ENCODE measurements at regions not wholly inside any gene's neighbourhood (a gene's known extent, or its start where the extent isn't known, plus 50 kb on each side); places are given as distances from the start of the nearest gene placed in this dataset.
A peak's percentile ranks its signal among the peaks of the same experiment; 100 is the strongest.

DNA sequence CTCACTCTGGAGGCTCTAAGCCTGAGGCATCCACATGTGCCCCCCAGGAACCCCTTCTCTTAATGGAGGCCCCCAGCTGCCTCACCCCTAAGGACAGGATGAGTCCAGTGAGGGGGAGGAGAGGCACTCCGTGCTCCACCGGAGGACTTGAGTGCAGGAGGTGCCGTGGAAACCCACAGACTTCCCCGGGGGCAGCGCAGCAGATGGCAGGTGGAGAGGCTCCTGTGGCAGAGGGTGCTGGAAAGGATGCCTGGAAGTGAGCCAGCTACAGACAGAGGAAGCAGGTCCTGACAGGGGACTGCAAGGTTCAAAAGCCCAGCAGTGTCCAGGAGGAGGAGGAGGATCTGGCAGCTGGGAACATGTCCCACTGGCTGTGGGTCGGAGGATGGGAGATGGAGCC is 1384.0 kb downstream of the TBC1D22A start:
- DNase-seq (ENCODE audit: low spot score), result no peak

DNA sequence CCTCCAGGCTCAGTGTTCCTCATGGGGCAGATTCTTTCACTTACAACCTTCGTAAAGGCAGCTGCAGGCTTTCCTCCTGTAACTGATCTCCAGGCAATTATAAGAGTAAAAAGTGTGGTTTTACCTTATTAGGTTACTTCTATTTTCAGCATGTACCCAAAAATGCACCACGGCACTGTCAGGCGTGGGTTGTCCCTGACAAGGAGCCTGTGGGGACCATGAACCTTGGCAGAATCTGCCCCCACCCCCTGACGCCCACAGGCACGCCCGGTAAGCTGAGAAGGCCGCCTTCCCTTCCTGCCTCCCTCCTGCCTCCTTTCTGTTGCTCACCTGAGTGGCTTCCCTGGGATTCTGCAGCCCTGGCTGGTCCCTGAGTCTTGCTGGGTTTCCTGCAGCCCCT is 1383.3 kb downstream of the TBC1D22A start:
- DNase-seq (ENCODE audit: low spot score), result no peak

DNA sequence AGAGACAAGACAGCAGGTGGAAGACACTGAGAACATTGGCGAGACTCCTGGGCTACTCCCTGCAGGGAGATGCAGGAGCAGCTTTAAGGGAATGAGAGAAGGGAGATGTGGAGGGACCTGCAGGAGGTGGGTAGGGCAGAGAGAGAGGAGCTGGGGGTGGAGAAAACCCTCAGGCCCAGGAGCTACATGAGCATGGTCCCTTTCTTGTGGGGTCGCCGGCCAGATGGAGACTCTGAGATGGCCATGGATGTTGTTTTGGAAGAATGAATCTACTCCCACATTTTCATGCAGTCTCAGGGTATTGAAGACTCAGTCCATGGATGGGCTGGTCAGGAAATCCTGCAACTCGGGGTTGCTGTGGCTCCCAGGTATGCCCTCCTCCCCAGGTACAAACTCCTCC is 1381.9 kb downstream of the TBC1D22A start:
- no peak for DNase-seq (ENCODE audit: low spot score)

DNA sequence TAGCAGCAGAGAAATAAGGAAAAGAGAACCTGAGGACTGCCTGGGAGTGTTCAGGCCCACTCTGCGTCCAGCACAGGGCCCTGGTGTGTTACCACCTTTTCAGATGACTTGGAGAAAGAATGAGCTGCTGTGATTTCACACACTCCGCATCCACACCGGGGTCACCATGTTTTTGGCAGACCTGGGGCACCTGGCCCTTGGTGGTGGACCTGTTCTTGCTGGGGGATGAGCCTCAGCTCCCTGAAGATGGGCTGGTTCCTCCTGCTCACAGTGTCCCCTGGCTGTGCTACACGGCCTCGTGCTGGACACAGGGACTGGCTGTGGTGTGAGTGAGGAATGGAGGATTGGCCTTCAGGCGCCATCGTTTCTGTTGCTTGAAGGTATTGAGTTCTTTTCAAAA is 1381.4 kb downstream of the TBC1D22A start:
- no peak for DNase-seq (ENCODE audit: low spot score)

DNA sequence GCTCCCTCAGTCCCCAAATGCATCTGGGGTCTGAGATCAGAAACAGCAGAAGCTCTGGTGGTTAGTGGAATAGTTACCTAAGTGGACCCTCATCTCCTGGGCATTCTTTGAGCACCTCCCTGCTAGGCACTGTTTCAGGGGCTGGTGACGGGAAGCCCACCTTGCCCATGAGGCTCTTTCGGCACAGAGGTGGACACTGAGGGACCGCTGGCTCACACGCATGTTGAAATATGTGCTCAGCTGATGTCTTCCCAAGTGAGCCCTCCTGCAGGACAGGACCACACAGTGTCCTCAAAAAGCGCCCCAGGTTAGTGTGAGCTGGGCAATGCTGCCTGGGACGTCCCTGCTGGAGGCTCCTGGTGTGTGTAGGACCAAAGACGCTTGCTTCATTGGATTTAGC is 1379.9 kb downstream of the TBC1D22A start:
- DNase-seq (ENCODE audit: low spot score), result no peak

DNA sequence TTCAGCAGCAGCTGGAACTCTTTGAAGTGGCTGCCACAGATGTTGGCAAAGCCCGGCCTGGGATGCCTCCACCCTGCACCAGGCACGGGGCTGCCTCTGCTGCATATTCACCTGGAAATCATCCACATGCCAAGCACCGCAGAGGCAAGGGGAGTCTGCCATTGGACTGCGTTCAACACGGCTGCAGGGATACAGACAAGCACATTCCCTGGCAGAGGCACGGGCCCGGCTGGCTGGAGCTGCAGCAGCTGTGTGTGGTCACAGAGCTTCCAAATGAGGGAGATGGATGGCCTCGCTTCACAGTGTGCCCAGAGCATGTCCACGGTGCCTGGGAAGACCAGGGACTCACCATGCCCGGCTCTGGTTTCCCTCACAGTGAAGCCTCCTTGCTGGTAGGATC is 1378.9 kb downstream of the TBC1D22A start:
- no peak for DNase-seq (ENCODE audit: low spot score)

DNA sequence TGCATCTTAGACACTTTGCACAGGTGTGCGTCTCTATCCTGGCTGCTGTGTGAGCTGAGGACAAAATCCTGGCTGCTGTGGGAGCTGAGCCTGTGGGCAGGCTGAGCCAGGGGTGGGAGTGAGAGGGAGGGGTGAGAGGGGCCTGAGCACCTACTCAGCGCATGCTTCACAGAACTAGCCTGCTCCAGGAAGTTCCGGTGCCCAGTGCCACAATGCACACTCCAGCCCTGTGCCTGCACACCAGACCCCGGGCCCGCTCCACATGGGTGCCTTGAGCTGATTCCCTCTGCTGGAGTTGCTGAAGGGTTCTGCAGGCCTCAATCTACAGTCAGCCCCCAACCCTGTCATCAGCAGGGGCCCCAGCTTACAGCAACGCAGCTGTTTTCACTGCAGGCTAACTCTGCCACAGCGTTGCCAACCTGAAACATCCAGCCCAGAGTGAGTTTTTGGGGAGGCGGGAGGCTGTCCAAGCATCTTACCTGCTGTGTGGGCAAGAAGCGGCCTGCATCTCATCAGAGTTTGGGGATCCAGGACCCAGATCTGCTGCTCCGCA is 1377.9 kb downstream of the TBC1D22A start:
- DNase-seq (ENCODE audit: low spot score), result no peak

DNA sequence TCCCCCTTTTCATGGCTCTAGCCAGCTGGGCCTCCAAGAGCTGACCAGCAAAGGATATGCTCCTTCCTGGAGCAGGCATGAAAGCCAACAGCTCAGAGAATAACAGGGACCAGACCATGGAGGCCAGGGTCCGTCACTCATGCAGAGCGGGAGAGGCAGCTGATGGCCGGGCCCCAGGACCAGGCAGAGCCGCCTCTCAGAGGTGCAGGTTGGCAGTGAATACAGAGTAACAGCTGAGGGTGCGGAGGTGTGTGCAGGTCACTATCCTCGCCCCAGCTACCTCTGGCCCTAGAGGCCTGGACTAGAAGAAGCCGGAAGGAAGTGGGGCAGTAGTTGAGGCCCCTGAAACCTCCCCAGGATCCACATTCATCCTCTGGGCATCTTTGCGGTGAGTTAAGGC is 1377.3 kb downstream of the TBC1D22A start:
- no peak for DNase-seq (ENCODE audit: low spot score)

DNA sequence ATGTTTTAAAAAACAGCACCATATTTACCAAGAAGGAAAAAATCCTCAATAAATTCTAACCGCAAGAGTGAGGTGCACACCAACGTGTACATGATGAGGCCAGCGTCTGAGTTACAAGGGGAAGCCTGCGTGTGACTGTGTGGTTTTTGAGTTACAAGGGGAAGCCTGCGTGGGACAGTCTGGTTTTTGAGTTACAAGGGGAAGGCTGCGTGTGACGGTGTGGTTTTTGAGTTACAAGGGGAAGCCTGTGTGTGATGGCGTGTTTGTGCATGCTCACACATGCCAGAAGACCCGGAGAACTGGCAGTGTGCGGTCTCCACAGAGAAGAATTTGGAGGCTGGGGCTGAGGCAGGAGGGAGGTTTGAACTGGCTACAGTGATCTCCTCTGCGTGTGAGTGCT is 1376.4 kb downstream of the TBC1D22A start:
- DNase-seq (ENCODE audit: low spot score), result no peak

DNA sequence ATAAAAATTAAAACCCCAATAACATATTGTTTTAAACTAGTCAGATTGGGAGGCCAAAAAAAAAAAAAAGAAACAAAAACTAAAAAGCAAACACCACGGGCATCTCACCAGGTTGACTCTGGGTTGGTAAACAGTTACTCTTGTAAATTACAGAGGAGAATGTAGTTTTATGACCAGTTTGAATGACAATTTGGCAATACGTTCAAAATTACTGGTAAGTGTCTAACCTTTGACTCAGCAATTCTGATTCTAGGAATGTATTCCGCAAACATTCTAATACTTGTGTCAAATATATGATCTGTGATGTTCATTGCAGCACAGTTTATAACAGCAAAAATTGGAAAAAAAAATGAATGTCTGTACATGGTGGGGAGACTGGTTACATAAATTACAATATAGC is 1376.0 kb downstream of the TBC1D22A start:
- no peak for DNase-seq (ENCODE audit: low spot score)

DNA sequence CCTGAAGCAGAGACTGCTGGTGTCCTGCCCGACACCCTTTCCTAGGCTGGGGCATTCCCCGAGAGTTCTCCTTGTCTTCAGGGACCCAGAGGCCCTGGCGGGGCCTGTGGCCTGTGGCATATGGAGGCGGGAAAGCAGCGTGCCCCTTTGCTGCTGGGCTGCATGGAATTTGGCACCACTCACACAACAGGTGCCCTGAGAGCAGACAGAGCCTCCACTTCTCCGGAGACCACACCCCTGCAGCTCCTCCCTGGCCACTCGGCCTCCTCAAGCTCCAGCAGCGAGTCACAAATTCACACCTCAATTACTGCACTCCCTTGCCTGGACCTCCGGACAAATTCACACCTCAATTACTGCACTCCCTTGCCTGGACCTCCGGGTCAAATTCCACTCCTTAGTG is 1375.2 kb downstream of the TBC1D22A start:
- no peak for DNase-seq (ENCODE audit: low spot score)

DNA sequence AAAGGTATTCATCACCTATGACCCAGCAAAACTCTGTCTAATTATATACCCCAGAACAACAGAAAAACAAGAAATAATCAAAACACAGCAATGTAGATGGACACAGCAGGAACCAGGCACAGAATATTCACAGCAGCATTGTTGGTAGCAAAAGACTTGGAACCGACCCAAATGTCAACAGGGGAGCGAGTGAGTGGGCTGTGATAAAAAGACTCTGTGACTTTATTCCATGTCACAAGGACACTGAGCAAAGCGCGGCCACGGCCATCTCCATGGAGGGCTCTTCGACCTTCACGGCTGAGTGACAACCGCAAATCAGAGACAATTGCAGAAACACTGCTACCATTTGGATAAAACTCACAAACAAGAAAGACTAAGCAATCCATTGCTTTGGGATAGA is 1373.1 kb downstream of the TBC1D22A start:
- DNase-seq (ENCODE audit: low spot score), result no peak

DNA sequence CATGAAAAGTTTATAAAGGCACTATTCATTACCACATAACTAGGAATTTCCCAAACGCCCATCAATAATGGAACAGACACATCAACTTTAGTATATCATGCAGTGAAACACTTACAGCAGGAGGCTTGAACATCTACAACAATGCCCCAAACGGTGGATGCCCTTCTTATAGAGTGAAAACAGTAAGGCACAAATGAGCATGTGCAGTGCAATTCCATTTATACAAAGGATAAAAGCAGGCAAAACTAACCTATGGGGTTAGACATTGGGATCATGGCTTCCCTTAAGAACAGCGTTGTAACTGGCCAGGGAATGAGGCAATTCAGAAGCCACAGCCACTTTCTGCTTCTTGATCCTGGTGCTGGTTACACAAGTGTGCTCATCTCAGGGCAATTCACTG is 1363.0 kb downstream of the TBC1D22A start:
- no peak for DNase-seq (ENCODE audit: low spot score)

DNA sequence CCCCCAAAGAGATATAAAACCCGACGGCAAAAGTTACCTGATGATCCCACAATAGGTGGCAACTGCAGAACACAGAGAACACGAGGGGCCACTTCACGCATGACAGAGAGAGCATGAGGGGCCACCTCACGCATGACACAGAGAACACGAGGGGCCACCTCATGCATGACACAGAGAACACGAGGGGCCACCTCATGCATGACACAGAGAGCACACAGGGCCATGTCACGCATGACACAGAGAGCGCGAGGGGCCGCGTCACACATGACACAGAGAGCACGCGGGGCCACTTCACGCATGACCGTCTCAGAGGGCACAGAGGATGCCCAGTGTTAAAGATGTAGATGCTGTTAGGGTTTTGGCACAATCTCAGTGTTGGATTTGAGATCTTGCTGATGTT is 1359.5 kb downstream of the TBC1D22A start:
- no peak for DNase-seq (ENCODE audit: low spot score)

DNA sequence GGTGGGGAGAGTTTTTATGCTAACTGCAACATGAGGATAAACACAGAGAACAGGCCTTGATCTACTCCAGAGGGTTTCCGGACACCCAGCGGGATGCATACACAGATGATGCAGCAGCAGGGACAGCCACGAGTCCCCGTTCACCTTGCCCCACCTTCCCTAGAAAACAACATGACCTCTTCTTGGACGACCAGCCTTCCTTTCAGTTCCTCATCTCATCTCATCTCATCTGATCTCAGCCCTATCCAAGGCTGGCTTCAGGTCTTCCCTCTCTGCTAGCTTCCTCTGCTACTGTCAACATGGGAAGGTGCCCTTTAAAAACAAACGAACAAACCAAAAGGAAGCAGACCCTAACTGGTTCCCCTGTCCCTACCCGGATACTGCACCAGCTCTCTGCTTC is 1356.2 kb downstream of the TBC1D22A start:
- no peak for DNase-seq (ENCODE audit: low spot score)

DNA sequence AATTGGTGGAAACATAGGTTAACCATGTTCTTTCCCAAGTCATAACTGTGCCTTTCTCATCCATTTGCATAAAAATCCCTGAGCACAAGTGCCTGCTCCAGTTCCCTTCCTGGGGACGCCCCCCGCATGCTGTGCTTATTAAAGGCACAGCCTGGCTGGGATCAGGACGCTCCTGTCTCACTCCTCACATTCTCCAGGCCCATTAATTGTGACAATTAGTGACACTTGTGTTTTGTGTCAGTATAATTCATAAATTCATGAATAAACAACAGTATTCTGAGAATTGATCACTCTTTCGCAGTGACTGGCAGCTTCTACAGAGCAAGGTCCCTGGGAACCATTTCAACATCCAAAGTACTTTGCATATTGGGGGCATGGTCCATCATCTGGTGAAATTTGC is 1354.4 kb downstream of the TBC1D22A start:
- no peak for DNase-seq (ENCODE audit: low spot score)

DNA sequence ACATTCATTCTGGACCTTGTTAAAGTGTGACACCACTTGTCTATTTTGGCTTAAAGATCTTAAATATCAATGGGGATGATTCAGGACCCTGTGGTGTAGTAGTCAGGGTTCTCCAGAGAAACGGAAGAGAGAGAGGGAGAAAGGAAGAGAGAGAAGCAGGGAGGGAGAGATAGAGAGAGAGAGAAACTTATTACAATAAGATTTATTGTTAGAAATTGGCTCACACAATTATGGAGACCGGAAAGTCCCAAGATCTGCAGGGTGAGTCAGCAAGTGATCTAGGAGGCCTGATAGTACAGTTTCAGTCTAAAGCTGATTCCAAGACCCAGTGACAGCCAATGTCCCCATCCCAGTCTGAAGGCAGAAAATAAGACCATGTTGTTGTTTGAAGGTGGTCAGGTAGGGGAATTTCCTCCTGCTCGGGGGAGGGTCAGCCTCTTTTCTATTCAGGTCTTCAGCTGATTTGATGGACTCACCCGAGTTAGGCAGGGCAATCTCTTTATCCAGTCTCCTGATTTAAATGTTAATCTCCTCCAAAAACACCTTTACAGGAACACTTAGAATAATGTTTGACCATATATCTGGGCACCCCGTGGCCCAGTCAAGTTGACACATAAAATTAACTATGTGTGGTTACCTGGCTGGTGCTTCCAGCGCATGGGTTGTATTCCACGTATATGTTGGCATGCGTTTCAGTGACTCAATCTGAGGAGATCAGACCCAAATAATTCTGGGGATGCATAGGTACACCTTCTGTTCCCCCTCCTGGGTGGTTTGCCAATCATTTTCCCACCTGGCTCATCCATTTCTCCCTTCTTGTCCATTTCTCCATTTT is 1350.5 kb downstream of the TBC1D22A start:
- no peak for DNase-seq (ENCODE audit: low spot score)

DNA sequence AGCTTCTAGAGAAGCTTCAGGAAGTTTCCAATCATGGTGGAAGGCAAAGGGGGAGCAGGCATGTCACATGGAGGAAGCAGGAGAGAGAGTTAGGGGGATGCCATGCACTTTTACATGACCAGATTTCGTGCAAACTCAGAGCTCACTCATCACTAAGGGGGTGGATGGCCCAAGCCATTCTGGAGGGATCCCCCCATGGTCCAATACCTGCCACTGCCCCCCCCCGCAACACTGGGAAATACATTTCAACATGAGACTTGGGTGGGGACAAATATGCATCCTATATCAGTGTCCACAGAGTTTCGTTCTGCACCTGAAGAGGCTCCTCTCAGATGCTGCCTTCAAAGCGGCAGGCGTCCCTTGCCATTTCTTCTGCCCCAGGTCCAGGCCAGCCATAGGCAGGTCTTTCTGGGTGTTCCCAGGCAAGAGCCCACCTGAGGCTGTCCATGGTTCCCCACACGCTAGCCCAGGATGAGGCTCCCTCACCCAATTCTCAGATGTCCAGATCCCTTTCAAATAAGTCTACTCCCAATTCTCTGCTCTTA is 1344.3 kb downstream of the TBC1D22A start:
- DNase-seq (ENCODE audit: low spot score), result peak; percentile 20

DNA sequence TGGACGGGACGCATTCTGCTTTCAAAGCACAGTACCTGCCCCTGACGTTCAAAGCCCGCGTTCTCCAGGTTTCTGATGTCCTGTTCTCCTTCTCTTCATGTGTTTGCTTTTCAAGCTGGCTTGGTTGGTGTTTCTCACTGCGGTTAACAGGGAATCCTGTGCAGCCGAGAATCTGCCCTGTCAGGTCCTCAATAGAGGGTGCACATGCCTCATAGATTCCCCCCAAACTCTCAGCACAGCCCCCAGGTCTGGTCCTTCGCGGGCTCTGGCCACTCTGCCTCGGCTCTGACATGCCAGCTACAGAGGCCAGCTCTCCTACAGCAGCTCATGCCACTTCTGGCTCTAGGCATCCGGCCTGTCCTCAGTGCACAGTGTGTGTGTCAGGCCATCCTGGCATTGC is 1343.8 kb downstream of the TBC1D22A start:
- peak; percentile 34 for DNase-seq (ENCODE audit: low spot score)

DNA sequence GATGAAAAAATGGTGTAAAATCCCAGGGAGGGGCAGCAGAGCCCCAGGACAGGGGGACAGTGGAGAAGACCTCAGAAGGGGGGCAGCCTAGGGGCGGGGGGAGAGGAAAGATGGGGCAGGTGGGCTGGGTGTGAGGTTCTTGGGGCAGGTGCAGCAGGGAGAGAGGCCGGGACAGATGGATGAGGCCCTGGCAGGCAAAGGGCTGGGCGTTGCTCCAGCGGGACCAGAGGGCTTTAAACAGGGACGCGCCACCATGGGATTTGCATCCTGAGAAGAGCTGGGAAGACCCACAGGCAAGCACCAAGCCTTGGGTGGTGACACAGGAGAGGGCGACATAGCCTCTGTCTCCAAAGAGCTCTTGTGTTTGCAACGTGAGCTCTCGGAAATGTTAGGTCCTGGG is 1342.8 kb downstream of the TBC1D22A start:
- DNase-seq (ENCODE audit: low spot score), result peak; percentile 21

DNA sequence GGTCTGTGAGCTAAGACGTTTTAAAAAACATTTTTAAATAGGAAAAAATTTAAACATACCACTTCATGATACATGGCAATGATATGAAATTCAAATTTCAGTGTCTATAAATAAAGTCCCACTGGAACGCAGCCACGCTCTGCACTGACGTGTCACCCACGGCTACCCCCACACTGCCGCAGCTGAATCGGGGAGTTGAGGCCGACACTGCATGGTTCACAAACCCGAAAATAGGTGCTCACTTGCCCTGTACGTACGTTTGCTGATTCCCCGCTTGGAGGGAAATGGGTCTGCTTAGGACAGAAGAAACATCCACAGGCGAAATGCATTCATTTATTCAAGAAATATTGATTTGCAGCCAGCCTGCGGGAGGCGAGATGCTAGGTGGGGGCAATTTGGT is 1342.3 kb downstream of the TBC1D22A start:
- DNase-seq (ENCODE audit: low spot score), result peak; percentile 24

DNA sequence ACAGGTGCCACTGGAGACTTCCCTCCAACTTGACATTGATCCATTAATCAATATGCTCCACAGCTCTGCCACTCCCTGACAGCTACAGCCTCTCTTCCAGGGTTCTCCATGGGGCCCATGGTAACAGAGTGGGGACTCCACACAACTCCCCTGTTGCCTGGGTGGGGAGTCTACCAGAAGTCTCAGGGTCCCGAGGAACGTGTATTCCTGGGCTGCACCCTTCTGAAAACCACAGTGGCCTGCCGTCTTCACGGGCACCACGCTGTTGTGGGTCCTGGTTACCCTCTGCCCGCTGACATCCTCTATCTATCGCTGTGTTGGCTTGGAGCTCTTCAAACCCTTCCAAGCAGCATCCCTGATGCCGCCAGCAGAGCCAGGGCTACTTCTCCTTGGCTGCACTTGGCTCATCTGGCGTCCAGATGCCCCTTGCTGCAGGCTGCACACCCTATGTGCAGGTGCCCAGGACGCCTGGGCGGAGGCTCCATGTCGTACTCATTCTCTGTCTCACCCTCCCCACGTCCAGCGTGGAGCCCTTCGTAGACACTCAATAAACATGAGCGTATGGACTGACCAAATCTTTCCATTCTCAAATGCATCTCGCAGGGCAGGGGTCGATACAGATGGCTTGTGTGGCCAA is 1341.8 kb downstream of the TBC1D22A start:
- peak; percentile 32 for DNase-seq (ENCODE audit: low spot score)
